ENCODE measurements at regions not wholly inside any gene's neighbourhood (a gene's known extent, or its start where the extent isn't known, plus 50 kb on each side); places are given as distances from the start of the nearest gene placed in this dataset.

DNA sequence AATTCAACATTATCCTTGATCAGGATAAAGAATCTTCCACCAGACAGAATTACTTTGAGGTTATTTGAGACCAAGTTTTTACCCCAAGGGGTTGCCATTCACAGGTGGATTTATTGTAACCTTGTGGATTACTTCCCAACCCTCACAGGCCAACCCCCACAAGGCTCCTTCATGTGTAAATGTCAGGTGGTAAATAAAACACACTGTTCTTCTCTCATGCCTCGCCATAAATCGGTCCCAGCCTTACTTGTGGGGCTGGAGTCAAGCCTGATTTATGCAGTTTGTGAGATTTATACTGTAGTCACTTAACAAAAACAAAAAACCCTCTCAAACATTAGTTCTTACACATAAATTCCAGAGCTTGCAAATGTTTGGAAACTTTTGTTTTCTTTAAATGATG lies 98.6 kb upstream of the IRX3 start:
- Histone ChIP-seq H3K79me2 (replicated peaks; ENCODE audit: insufficient read depth) (no peaks in the 10 kb centered on the region), H3K36me3 (ENCODE audit: insufficient read depth) (no peaks in the 10 kb centered on the region; the same call in 1 of the 2 replicates), H2AFZ (peak overlapping the region; percentile 38; the same call in 1 of the 2 replicates), H3K4me3 (no peak overlapping the region), H3K9me2 (ENCODE audit: insufficient read depth) (0 out of 2 replicates have a peak, but pooled peaks cover 4% of the 10 kb centered on the region), H3K27me3 (ENCODE audit: insufficient read depth) (no peaks in the 10 kb centered on the region), H3K4me2 (no peak overlapping the region), H3K27ac (ENCODE audit: low read depth) (no peak overlapping the region), H3F3A (replicated peaks; ENCODE audit: low read depth) (no peaks in the 10 kb centered on the region), H4K20me1 (replicated peaks; ENCODE audit: insufficient read depth) (no peaks in the 10 kb centered on the region), H3K4me1 (ENCODE audit: insufficient read depth) (peaks cover 11% of the 10 kb centered on the region)
- Mint-ChIP-seq H3K9me3 (peaks cover 11% of the 10 kb centered on the region), H3K27me3 (ENCODE audit: insufficient read depth, low read depth, poor library complexity) (peaks cover 5% of the 10 kb centered on the region), H3K4me3 (no peak overlapping the region), H3K27ac (no peak overlapping the region), H3K36me3 (ENCODE audit: low read depth) (peaks cover 4% of the 10 kb centered on the region), H3K4me1 (peaks cover 15% of the 10 kb centered on the region)
- DNase-seq (ENCODE audit: low spot score) (no peak), ATAC-seq (no peak)
- no peak for TF ChIP-seq ETS1 (IDR thresholded peaks at IDR 0.05)
- no peak for TF ChIP-seq NANOG (IDR thresholded peaks at IDR 0.05; ENCODE audit: borderline replicate concordance)
- no peak for TF ChIP-seq JUNB (IDR thresholded peaks at IDR 0.05; ENCODE audit: unreplicated experiment)
- TF ChIP-seq STAT1 (IDR thresholded peaks at IDR 0.05; ENCODE audit: unreplicated experiment), result no peak
- TF ChIP-seq EZH2 (IDR thresholded peaks at IDR 0.05; ENCODE audit: low read depth, unreplicated experiment), result no peak

GRCh38 chr16:54381601-54382313 lies 95.2 kb upstream of the IRX3 start:
- no peaks in the 10 kb centered on the region for H3F3A ChIP-seq (replicated peaks; ENCODE audit: low read depth)
- no peaks in the 10 kb centered on the region for H4K20me1 ChIP-seq (replicated peaks; ENCODE audit: insufficient read depth)
- peaks cover 10% of the 10 kb centered on the region for H3K36me3 Mint-ChIP-seq (ENCODE audit: low read depth)
- H3K27ac Mint-ChIP-seq, result no peak overlapping the region
- no peak overlapping the region for H2AFZ ChIP-seq
- no peak overlapping the region for H3K27ac ChIP-seq (ENCODE audit: low read depth)
- H3K4me3 ChIP-seq, result no peak overlapping the region
- H3K4me2 ChIP-seq, result no peak overlapping the region
- peaks cover 3% of the 10 kb centered on the region; the same call in 1 of the 2 replicates for H3K4me1 ChIP-seq (ENCODE audit: insufficient read depth)
- H3K4me3 Mint-ChIP-seq, result no peak overlapping the region
- no peaks in the 10 kb centered on the region for H3K79me2 ChIP-seq (replicated peaks; ENCODE audit: insufficient read depth)
- ATAC-seq (no peak), DNase-seq (ENCODE audit: low spot score) (no peak)
- H3K27me3 ChIP-seq (ENCODE audit: insufficient read depth), result no peaks in the 10 kb centered on the region
- peaks cover 7% of the 10 kb centered on the region for H3K27me3 Mint-ChIP-seq (ENCODE audit: insufficient read depth, low read depth, poor library complexity)
- peaks cover 20% of the 10 kb centered on the region for H3K9me3 Mint-ChIP-seq
- H3K36me3 ChIP-seq (ENCODE audit: insufficient read depth), result no peaks in the 10 kb centered on the region; the same call in 1 of the 2 replicates
- peaks cover under 1% of the 10 kb centered on the region; the same call in 2 of the 3 replicates for H3K4me1 Mint-ChIP-seq
- 0 out of 2 replicates have a peak, but pooled peaks cover 4% of the 10 kb centered on the region for H3K9me2 ChIP-seq (ENCODE audit: insufficient read depth)
- no peak for TF ChIP-seq ZNF114 (CRISPR knock-in tag; IDR thresholded peaks at IDR 0.05)
- no peak for TF ChIP-seq ETS1 (IDR thresholded peaks at IDR 0.05)
- no peak for TF ChIP-seq STAT1 (IDR thresholded peaks at IDR 0.05; ENCODE audit: unreplicated experiment)
- TF ChIP-seq CREB1 (CRISPR knock-in tag; IDR thresholded peaks at IDR 0.05; ENCODE audit: low read depth), result no peak
- no peak for TF ChIP-seq NANOG (IDR thresholded peaks at IDR 0.05; ENCODE audit: borderline replicate concordance)
- no peak for TF ChIP-seq EZH2 (IDR thresholded peaks at IDR 0.05; ENCODE audit: low read depth, unreplicated experiment)
- TF ChIP-seq JUNB (IDR thresholded peaks at IDR 0.05; ENCODE audit: unreplicated experiment), result no peak
- TF ChIP-seq POLR2AphosphoS5 (IDR thresholded peaks at IDR 0.05; ENCODE audit: low read depth), result no peak
- TF ChIP-seq, protein P1, sequence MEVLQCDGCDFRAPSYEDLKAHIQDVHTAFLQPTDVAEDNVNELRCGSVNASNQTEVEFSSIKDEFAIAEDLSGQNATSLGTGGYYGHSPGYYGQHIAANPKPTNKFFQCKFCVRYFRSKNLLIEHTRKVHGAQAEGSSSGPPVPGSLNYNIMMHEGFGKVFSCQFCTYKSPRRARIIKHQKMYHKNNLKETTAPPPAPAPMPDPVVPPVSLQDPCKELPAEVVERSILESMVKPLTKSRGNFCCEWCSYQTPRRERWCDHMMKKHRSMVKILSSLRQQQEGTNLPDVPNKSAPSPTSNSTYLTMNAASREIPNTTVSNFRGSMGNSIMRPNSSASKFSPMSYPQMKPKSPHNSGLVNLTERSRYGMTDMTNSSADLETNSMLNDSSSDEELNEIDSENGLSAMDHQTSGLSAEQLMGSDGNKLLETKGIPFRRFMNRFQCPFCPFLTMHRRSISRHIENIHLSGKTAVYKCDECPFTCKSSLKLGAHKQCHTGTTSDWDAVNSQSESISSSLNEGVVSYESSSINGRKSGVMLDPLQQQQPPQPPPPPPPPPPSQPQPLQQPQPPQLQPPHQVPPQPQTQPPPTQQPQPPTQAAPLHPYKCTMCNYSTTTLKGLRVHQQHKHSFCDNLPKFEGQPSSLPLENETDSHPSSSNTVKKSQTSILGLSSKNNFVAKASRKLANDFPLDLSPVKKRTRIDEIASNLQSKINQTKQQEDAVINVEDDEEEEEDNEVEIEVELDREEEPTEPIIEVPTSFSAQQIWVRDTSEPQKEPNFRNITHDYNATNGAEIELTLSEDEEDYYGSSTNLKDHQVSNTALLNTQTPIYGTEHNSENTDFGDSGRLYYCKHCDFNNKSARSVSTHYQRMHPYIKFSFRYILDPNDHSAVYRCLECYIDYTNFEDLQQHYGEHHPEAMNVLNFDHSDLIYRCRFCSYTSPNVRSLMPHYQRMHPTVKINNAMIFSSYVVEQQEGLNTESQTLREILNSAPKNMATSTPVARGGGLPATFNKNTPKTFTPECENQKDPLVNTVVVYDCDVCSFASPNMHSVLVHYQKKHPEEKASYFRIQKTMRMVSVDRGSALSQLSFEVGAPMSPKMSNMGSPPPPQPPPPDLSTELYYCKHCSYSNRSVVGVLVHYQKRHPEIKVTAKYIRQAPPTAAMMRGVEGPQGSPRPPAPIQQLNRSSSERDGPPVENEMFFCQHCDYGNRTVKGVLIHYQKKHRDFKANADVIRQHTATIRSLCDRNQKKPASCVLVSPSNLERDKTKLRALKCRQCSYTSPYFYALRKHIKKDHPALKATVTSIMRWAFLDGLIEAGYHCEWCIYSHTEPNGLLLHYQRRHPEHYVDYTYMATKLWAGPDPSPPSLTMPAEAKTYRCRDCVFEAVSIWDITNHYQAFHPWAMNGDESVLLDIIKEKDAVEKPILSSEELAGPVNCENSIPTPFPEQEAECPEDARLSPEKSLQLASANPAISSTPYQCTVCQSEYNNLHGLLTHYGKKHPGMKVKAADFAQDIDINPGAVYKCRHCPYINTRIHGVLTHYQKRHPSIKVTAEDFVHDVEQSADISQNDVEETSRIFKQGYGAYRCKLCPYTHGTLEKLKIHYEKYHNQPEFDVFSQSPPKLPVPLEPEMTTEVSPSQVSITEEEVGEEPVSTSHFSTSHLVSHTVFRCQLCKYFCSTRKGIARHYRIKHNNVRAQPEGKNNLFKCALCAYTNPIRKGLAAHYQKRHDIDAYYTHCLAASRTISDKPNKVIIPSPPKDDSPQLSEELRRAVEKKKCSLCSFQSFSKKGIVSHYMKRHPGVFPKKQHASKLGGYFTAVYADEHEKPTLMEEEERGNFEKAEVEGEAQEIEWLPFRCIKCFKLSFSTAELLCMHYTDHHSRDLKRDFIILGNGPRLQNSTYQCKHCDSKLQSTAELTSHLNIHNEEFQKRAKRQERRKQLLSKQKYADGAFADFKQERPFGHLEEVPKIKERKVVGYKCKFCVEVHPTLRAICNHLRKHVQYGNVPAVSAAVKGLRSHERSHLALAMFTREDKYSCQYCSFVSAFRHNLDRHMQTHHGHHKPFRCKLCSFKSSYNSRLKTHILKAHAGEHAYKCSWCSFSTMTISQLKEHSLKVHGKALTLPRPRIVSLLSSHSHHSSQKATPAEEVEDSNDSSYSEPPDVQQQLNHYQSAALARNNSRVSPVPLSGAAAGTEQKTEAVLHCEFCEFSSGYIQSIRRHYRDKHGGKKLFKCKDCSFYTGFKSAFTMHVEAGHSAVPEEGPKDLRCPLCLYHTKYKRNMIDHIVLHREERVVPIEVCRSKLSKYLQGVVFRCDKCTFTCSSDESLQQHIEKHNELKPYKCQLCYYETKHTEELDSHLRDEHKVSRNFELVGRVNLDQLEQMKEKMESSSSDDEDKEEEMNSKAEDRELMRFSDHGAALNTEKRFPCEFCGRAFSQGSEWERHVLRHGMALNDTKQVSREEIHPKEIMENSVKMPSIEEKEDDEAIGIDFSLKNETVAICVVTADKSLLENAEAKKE (CRISPR knock-in tag; IDR thresholded peaks at IDR 0.05), result no peak
- TF ChIP-seq ZNF331 (CRISPR knock-in tag; IDR thresholded peaks at IDR 0.05; ENCODE audit: low read depth), result no peak
